ENCODE measurements at regions not wholly inside any gene's neighbourhood (a gene's known extent, or its start where the extent isn't known, plus 50 kb on each side); places are given as distances from the start of the nearest gene placed in this dataset.

DNA sequence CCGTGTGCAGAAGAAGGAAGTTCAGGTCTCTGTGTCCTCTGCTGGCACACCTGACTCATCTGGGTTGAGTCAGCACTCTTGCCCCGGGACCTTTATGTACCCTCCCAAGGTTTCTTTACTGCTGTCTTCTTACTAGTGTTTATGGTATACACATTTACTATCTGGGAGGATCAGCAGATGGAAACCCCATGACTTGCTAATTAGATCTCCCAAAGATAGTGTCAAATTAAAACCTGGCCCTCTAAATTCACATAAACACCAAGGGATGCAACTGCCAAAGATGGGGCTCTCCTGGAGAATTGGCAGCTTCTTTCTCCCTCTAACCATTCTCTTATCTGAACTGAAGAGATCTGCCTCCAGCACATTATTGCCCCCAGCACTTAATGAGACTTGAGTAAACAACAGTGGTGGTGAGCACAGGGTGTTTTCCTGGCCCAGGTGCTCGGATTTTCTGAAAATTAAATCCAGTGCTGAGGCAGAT lies 718.1 kb upstream of the SOX9 start:
- Mint-ChIP-seq H3K4me1 (ENCODE audit: low read depth) (no peaks in the 10 kb centered on the region), H3K27ac (no peak overlapping the region), H3K4me3 (ENCODE audit: low read depth) (no peak overlapping the region), H3K9me3 (peaks cover 24% of the 10 kb centered on the region), H3K27me3 (ENCODE audit: low read depth) (no peaks in the 10 kb centered on the region), H3K36me3 (ENCODE audit: low read depth) (no peaks in the 10 kb centered on the region)
- no peak for DNase-seq (ENCODE audit: low spot score)
- intact Hi-C loops (cut with micrococcal nuclease), result no loop called here

DNA sequence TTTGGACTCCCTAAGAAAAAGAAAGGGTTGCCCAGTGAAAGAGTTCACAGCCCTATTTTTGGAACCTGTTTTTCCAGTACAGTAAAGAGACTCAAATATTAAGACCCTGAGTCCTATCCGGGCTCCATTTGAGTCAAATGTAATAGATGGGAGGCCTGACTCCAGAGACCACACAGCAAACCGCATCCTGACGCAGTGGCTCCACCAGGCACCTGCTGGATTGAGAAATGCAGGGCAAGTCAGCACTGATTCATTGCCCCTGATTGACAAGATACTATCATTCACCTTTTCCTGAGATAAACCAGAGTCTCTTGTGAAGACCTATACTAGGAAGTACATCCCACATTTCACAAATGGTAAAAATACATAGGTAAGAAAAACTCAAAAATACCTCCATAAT lies 715.7 kb upstream of the SOX9 start:
- intact Hi-C loops (cut with micrococcal nuclease), result no loop called here
- Mint-ChIP-seq H3K36me3 (ENCODE audit: low read depth) (no peaks in the 10 kb centered on the region), H3K9me3 (peaks cover 24% of the 10 kb centered on the region), H3K4me3 (ENCODE audit: low read depth) (no peak overlapping the region), H3K27ac (no peak overlapping the region), H3K4me1 (ENCODE audit: low read depth) (no peaks in the 10 kb centered on the region), H3K27me3 (ENCODE audit: low read depth) (no peaks in the 10 kb centered on the region)
- no peak for DNase-seq (ENCODE audit: low spot score)

DNA sequence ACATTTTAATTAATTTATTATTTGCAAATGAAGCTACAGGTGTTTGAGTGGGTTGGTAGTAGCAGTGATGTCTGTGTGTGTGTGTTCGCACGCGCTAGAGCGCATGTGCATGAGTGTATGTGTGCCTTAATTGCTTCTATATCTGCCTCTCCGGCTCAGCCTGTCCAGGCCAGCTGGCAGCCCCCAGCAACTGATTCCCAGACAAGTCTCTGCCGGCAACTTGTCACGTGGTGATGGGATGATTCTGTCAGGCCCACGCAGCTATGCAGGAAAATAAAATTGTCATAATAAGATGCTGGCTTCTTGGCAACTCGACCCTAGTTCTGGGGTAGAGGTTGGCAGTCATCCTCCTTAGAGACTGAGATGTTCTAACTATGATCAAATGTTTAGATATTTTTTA lies 712.8 kb upstream of the SOX9 start:
- Mint-ChIP-seq H3K36me3 (ENCODE audit: low read depth) (no peaks in the 10 kb centered on the region), H3K9me3 (peaks cover 21% of the 10 kb centered on the region), H3K4me3 (ENCODE audit: low read depth) (no peak overlapping the region), H3K4me1 (ENCODE audit: low read depth) (no peaks in the 10 kb centered on the region), H3K27me3 (ENCODE audit: low read depth) (no peaks in the 10 kb centered on the region), H3K27ac (no peak overlapping the region)
- intact Hi-C loops (cut with micrococcal nuclease), result no loop called here
- DNase-seq (ENCODE audit: low spot score), result no peak

DNA sequence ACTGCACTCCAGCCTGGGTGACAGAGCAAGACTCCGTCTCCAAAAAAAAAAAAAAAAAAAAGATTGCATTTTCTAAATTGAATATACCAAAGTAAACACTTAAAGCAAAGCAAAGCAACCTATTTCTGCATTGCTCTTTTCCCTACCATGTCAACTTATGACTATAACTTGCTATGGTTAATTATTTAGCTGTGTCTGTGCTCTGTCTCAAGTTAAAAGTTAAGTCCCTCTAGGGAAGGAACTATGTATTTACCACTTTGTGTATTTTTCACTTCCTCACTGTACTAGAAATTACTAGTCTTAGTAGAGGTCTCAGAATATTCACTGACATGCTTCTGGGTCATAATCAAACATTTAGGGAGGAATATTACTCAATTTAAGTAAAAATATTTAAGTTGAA lies 711.7 kb upstream of the SOX9 start:
- Mint-ChIP-seq H3K9me3 (peaks cover 14% of the 10 kb centered on the region), H3K4me1 (ENCODE audit: low read depth) (no peaks in the 10 kb centered on the region), H3K36me3 (ENCODE audit: low read depth) (no peaks in the 10 kb centered on the region), H3K27ac (no peak overlapping the region), H3K27me3 (ENCODE audit: low read depth) (no peaks in the 10 kb centered on the region), H3K4me3 (ENCODE audit: low read depth) (no peak overlapping the region)
- no peak for DNase-seq (ENCODE audit: low spot score)
- intact Hi-C loops (cut with micrococcal nuclease), result no loop called here

DNA sequence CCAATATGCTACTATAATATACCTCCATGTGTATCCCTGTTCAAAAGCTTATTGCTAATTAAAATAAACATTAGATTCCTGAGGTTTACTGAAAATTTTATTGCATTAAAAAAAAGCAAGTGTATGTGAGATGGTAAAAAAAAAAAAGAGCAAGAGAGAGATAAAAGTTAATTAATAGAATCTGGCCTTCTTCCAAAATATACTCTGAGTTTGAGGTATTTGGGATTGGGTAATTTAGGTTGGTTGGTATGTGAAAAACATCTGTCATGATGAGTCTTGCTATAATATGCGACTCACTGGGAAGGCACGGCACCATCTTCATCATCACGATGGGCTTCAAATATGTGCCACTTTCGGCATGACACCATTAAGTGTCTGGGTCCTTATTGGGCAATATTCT lies 711.1 kb upstream of the SOX9 start:
- Mint-ChIP-seq H3K36me3 (ENCODE audit: low read depth) (no peaks in the 10 kb centered on the region), H3K4me1 (ENCODE audit: low read depth) (no peaks in the 10 kb centered on the region), H3K9me3 (peaks cover 17% of the 10 kb centered on the region), H3K27me3 (ENCODE audit: low read depth) (no peaks in the 10 kb centered on the region), H3K4me3 (ENCODE audit: low read depth) (no peak overlapping the region), H3K27ac (no peak overlapping the region)
- no peak for DNase-seq (ENCODE audit: low spot score)
- intact Hi-C loops (cut with micrococcal nuclease), result no loop called here

DNA sequence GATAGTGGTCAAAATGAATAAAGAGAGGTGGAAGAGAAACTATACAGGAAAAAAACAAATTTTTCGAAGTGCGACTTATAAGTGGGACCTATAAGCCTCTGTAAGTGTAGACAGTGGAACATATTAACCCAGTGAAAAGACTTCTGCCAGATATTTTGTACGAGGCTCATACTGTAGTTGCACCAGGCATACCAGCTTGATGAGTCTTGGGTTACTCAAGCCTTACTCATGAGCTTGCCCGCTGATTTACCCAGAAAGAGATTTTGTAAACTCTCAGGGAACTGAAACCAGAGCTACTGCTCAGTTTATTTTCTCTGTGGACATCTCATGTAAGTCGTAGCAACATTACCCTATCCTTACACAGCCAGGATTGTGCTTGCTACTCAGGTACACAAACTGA lies 708.0 kb upstream of the SOX9 start:
- no peaks in the 10 kb centered on the region for H3K27me3 Mint-ChIP-seq (ENCODE audit: low read depth)
- intact Hi-C loops (cut with micrococcal nuclease), result no loop called here

DNA sequence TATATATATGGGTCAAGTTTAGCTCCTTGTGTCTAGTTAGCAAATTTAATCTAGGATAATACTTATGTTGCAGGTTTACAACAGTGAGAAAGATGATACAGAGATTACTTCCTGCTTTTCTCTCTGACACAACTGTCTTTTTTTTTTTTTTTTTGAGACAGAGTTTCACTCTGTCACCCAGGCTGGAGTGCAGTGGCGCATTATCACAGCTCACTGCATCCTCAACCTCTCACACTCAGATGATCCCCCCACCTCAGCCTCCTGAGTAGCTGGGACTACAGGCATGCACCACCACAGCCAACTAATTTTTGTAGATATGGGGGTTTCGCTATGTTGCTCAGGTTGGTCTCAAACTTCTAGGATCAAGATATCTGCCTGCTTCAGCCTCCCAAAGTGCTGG lies 706.9 kb upstream of the SOX9 start:
- Mint-ChIP-seq H3K4me3 (ENCODE audit: low read depth) (no peak overlapping the region), H3K27ac (no peak overlapping the region), H3K36me3 (ENCODE audit: low read depth) (no peaks in the 10 kb centered on the region), H3K27me3 (ENCODE audit: low read depth) (no peaks in the 10 kb centered on the region), H3K9me3 (peaks cover 10% of the 10 kb centered on the region), H3K4me1 (ENCODE audit: low read depth) (no peaks in the 10 kb centered on the region)
- intact Hi-C loops (cut with micrococcal nuclease), result no loop called here
- DNase-seq (ENCODE audit: low spot score), result no peak

More for the DNA sequence above, 708.0 kb upstream of the SOX9 start:
- H3K4me1 Mint-ChIP-seq (ENCODE audit: low read depth), result no peaks in the 10 kb centered on the region
- no peak overlapping the region for H3K4me3 Mint-ChIP-seq (ENCODE audit: low read depth)
- DNase-seq (ENCODE audit: low spot score), result no peak
- H3K36me3 Mint-ChIP-seq (ENCODE audit: low read depth), result no peaks in the 10 kb centered on the region
- H3K27ac Mint-ChIP-seq, result no peak overlapping the region
- H3K9me3 Mint-ChIP-seq, result peaks cover 10% of the 10 kb centered on the region

DNA sequence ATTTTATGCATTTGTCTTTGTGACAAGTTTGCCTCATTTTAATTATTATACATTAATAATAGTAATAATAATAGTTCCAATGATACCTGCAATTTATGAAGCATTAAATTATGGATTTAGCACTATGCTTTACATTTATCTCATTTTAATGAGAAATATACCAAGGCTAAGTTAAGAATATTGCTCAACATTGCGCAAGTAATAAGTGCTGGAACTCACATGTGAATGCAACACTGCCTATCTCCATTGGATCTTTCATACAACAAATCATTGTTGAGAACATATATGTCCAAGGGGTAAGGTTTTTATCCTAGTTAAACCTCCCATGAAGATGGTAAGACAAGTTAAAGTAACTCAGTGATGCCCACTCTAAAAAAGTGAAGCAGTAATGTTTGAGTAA lies 703.7 kb upstream of the SOX9 start:
- H3K36me3 Mint-ChIP-seq (ENCODE audit: low read depth), result no peaks in the 10 kb centered on the region
- H3K9me3 Mint-ChIP-seq, result peaks cover 22% of the 10 kb centered on the region
- H3K27ac Mint-ChIP-seq, result no peak overlapping the region
- intact Hi-C loops (cut with micrococcal nuclease), result no loop called here
- H3K4me3 Mint-ChIP-seq (ENCODE audit: low read depth), result no peak overlapping the region
- H3K4me1 Mint-ChIP-seq (ENCODE audit: low read depth), result no peaks in the 10 kb centered on the region
- DNase-seq (ENCODE audit: low spot score), result no peak
- no peaks in the 10 kb centered on the region for H3K27me3 Mint-ChIP-seq (ENCODE audit: low read depth)

DNA sequence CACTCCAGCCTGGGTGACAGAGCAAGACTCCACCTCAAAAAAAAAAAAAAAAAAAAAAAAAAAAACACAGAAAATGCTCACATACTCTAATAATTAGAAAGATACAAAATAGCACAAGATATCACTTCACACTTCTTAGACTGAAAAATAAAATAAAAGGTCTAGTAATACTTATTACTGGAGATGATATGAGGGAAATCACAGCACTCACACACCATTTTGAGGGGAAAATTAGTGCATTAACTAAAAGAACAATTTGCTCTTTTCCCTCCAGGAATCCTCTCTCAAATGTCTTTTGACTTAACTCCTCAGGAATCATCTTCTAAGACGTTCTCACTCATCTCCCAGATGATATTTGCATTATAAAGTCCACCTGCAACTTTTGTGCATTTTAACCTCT lies 697.9 kb upstream of the SOX9 start:
- Mint-ChIP-seq H3K27ac (no peak overlapping the region), H3K27me3 (ENCODE audit: low read depth) (no peaks in the 10 kb centered on the region), H3K36me3 (ENCODE audit: low read depth) (no peaks in the 10 kb centered on the region), H3K4me1 (ENCODE audit: low read depth) (no peaks in the 10 kb centered on the region), H3K4me3 (ENCODE audit: low read depth) (no peak overlapping the region), H3K9me3 (peaks cover 20% of the 10 kb centered on the region)
- DNase-seq (ENCODE audit: low spot score), result no peak
- intact Hi-C loops (cut with micrococcal nuclease), result no loop called here

DNA sequence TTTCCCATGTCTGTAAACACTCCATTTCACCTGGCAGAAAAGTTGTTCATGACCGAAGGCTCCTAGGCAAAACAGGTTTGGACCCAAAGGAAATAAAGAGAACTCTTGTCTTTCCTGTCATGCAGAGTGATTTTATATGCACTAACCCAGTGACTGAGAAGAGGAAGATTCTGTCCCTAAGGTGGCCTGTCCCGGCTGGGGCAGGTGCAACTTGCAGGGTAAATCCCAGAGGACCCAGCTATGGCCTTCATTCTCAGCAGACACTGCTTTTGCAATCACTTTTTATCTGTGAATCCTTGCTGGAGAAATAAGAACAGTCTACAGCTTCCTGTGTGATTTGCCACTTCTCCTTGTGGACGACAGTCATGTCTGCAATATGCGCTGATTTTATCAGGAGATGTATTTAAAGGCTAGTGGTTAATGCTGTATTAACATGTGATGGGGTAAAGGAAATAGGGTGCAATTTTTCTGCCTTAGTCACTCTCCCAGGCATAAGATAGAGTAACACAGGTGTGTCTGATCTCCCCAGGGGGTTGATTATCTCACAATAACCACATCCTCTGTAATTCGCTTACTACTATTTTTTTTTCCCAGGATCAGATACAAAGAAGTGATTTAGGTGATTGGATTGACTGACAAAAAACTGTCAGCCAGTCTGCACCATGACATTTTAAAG lies 696.8 kb upstream of the SOX9 start:
- peaks cover 24% of the 10 kb centered on the region for H3K9me3 Mint-ChIP-seq
- H3K4me3 Mint-ChIP-seq (ENCODE audit: low read depth), result no peak overlapping the region
- no peak for DNase-seq (ENCODE audit: low spot score)
- no peaks in the 10 kb centered on the region for H3K27me3 Mint-ChIP-seq (ENCODE audit: low read depth)
- no peaks in the 10 kb centered on the region for H3K36me3 Mint-ChIP-seq (ENCODE audit: low read depth)
- H3K4me1 Mint-ChIP-seq (ENCODE audit: low read depth), result no peaks in the 10 kb centered on the region
- H3K27ac Mint-ChIP-seq, result no peak overlapping the region
- intact Hi-C loops (cut with micrococcal nuclease), result no loop called here

DNA sequence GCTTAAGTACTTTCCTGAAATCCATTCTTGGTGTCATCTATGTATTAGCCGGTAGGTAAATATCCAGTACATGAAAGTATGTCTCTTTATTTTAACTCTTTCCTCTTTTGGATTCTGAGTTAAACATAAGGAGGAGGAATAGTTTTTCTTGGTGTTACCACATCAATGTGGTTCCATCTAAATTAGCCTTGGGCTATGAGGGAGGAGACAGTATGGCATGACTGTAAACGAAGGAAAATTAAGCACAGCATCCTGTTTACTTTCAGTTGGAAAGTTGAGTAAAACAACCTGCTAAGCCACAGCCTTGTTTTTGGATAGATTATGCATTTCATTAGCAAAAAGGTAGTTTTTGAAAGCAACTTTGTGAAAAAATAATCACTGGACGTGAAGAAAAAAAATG lies 693.0 kb upstream of the SOX9 start:
- Mint-ChIP-seq H3K4me1 (ENCODE audit: low read depth) (no peaks in the 10 kb centered on the region), H3K36me3 (ENCODE audit: low read depth) (no peaks in the 10 kb centered on the region), H3K27me3 (ENCODE audit: low read depth) (no peaks in the 10 kb centered on the region), H3K9me3 (peaks cover 17% of the 10 kb centered on the region), H3K4me3 (ENCODE audit: low read depth) (no peak overlapping the region), H3K27ac (no peak overlapping the region)
- intact Hi-C loops (cut with micrococcal nuclease), result no loop called here
- no peak for DNase-seq (ENCODE audit: low spot score)

DNA sequence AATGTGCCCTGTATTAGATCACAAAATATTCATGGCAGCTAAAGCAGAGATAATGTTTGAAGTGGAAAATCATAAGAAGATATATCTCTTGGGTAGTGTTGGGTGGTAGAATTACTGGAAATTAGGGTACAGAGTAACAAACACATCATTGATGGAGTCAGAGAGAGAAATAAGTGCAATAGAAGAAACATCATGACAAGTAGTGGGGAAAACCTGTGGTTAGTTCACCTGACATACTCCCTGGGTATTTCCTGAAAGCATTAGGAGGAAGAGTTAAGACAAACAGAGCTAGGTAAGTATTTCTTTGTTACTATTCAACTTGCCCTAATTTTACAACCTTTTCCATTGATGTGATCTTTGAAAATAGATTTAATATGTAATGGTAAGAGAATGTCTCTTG lies 691.9 kb upstream of the SOX9 start:
- no peak for DNase-seq (ENCODE audit: low spot score)
- Mint-ChIP-seq H3K9me3 (peaks cover 12% of the 10 kb centered on the region), H3K36me3 (ENCODE audit: low read depth) (no peaks in the 10 kb centered on the region), H3K27me3 (ENCODE audit: low read depth) (no peaks in the 10 kb centered on the region), H3K4me3 (ENCODE audit: low read depth) (no peak overlapping the region), H3K4me1 (ENCODE audit: low read depth) (no peaks in the 10 kb centered on the region), H3K27ac (no peak overlapping the region)
- intact Hi-C loops (cut with micrococcal nuclease), result no loop called here

DNA sequence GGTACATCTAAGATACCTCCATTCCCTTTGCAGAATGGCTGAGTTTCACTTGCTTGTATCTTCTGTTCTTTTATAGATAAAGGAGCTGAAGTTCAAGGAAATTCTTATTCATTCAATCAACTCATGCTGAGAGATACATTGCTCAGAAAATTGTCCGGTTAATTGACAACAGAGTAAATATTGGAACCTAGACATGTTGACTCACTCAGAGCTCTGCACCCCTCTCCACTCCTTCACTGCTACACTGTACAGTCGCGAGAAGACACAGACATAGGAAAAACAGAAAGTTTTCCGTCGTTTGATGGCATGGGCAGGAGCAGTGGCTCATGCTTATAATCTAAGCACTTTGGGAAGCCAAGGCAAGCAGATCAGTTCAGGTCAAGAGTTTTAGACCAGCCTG lies 690.5 kb upstream of the SOX9 start:
- no peak for DNase-seq (ENCODE audit: low spot score)
- no peaks in the 10 kb centered on the region for H3K36me3 Mint-ChIP-seq (ENCODE audit: low read depth)
- no peak overlapping the region for H3K4me3 Mint-ChIP-seq (ENCODE audit: low read depth)
- no peaks in the 10 kb centered on the region for H3K27me3 Mint-ChIP-seq (ENCODE audit: low read depth)
- no peak overlapping the region for H3K27ac Mint-ChIP-seq
- H3K9me3 Mint-ChIP-seq, result peaks cover 12% of the 10 kb centered on the region
- intact Hi-C loops (cut with micrococcal nuclease), result no loop called here
- no peaks in the 10 kb centered on the region for H3K4me1 Mint-ChIP-seq (ENCODE audit: low read depth)

DNA sequence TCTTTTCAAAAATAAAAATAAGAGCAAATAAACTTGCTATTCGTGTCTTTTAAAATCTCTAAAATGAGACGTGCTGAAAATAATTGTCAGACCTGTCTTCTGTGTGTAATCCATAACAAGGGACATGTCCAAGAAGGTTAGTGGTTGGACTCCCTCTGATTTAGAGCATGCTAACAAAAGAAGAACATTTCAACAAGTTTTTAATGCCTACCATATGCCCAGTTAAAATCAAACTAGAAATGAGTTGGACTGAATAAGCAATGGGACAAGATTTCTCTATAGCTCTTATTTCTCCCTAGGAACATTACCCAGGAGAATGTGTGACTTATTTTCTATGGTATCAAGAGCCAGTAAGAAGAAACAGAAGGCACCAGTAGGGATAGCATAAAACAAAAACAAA lies 689.7 kb upstream of the SOX9 start:
- no peak overlapping the region for H3K27ac Mint-ChIP-seq
- H3K9me3 Mint-ChIP-seq, result peaks cover 12% of the 10 kb centered on the region
- H3K4me1 Mint-ChIP-seq (ENCODE audit: low read depth), result no peaks in the 10 kb centered on the region
- H3K36me3 Mint-ChIP-seq (ENCODE audit: low read depth), result no peaks in the 10 kb centered on the region
- intact Hi-C loops (cut with micrococcal nuclease), result no loop called here
- no peak overlapping the region for H3K4me3 Mint-ChIP-seq (ENCODE audit: low read depth)
- H3K27me3 Mint-ChIP-seq (ENCODE audit: low read depth), result no peaks in the 10 kb centered on the region
- no peak for DNase-seq (ENCODE audit: low spot score)

Measured in activated T-helper 2 cell treated with anti-CD3 and anti-CD28 coated beads, Interferon-gamma antibody, Interleukin-2, Interleukin-4, amounts not matched to agents 10 μg/mL and 5 μg/mL and 100 μg/mL, durations not matched to agents 14 hours and 24 hours and 36 hours (primary cell).